Stimulated activated CD4-positive, alpha-beta T cell treated with anti-CD3 and anti-CD28 coated beads, Interleukin-4, amount 100 ng/mL, for 1 hour (primary cell): ENCODE measurements at regions not wholly inside any gene's neighbourhood (a gene's known extent, or its start where the extent isn't known, plus 50 kb on each side); places are given as distances from the start of the nearest gene placed in this dataset.

Experiments used
- DNase-seq: peaks from one replicate; pipeline ENCODE4 v3.0.0-alpha.2; 2020

GRCh38 chr20:61149636-61150035 lies 102.4 kb upstream of the CDH4 start:
- no peak for DNase-seq

GRCh38 chr20:61157301-61157700 lies 94.8 kb upstream of the CDH4 start:
- no peak for DNase-seq

- DNase-seq: no peak
Measured at GRCh38 chr20:61159957-61160686, 91.9 kb upstream of the CDH4 start.

- DNase-seq: no peak
Measured at GRCh38 chr20:61161726-61162390, 90.2 kb upstream of the CDH4 start.

GRCh38 chr20:61162451-61162850 lies 89.6 kb upstream of the CDH4 start:
- no peak for DNase-seq

GRCh38 chr20:61163031-61163430 lies 89.0 kb upstream of the CDH4 start:
- DNase-seq: no peak

- no peak for DNase-seq
Measured at GRCh38 chr20:61166324-61166723, 85.7 kb upstream of the CDH4 start.

GRCh38 chr20:61168605-61169004 lies 83.5 kb upstream of the CDH4 start:
- no peak for DNase-seq

GRCh38 chr20:61169874-61170273 lies 82.2 kb upstream of the CDH4 start:
- DNase-seq: no peak

GRCh38 chr20:61170496-61171320 lies 81.4 kb upstream of the CDH4 start:
- no peak for DNase-seq

GRCh38 chr20:61173267-61173666 lies 78.8 kb upstream of the CDH4 start:
- no peak for DNase-seq

- DNase-seq: no peak
Measured at GRCh38 chr20:61173961-61174725, 77.9 kb upstream of the CDH4 start.

- DNase-seq: no peak
Measured at GRCh38 chr20:61176874-61177273, 75.2 kb upstream of the CDH4 start.

- DNase-seq: no peak
Measured at GRCh38 chr20:61178551-61179071, 73.5 kb upstream of the CDH4 start.

GRCh38 chr20:61184194-61184593 lies 67.9 kb upstream of the CDH4 start:
- DNase-seq: no peak

GRCh38 chr20:61185181-61185580 lies 66.9 kb upstream of the CDH4 start:
- no peak for DNase-seq

GRCh38 chr20:61185841-61186601 lies 66.0 kb upstream of the CDH4 start:
- DNase-seq: no peak

GRCh38 chr20:61186771-61187472 lies 65.1 kb upstream of the CDH4 start:
- no peak for DNase-seq

- DNase-seq: no peak
Measured at GRCh38 chr20:61189534-61189933, 62.5 kb upstream of the CDH4 start.

GRCh38 chr20:61191096-61191495 lies 61.0 kb upstream of the CDH4 start:
- no peak for DNase-seq

- DNase-seq: no peak
Measured at GRCh38 chr20:61192337-61192950, 59.6 kb upstream of the CDH4 start.
